ENCODE measurements at regions not wholly inside any gene's neighbourhood (a gene's known extent, or its start where the extent isn't known, plus 50 kb on each side); places are given as distances from the start of the nearest gene placed in this dataset.

DNA sequence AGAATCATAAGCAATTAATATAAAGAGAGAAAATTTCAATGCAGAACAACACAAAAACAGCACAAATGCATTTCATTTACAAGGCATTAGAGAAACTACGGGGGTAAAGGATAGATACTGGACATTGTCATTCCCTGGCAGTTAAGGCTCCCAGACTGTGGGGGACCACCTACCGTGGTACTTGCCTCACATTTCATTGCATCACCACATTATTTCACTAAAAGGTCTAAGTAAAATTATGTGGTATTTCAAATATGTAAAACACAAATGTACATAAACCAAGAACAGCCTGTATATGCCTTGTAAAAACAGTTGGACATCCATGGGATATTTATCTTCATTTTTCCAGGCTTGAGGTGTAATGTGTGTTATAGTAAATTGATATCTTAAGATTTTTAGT is 571.2 kb upstream of the ZNF462 start:
- H3K4ac ChIP-seq (ENCODE audit: low read depth, low read length), result no peak overlapping the region
- no peaks in the 10 kb centered on the region for H3K9me3 ChIP-seq (ENCODE audit: control insufficient read depth, low read depth, low read length)
- H3K56ac ChIP-seq (ENCODE audit: insufficient read length, low read depth, low read length), result no peak overlapping the region
- no peak overlapping the region for H3K14ac ChIP-seq (ENCODE audit: insufficient read depth, low read length)
- no peaks in the 10 kb centered on the region for H3K23me2 ChIP-seq (ENCODE audit: insufficient read length, low read depth, low read length, poor library complexity, severe bottlenecking)
- no peaks in the 10 kb centered on the region for H3K79me2 ChIP-seq (ENCODE audit: insufficient read depth, low read length)
- H4K8ac ChIP-seq (replicated peaks; ENCODE audit: insufficient read length, low read depth, low read length), result no peak overlapping the region
- no peak for DNase-seq
- no peaks in the 10 kb centered on the region for H3K79me1 ChIP-seq (ENCODE audit: insufficient read depth, low read depth, low read length, poor library complexity, severe bottlenecking)
- no peak overlapping the region for H3K27ac Mint-ChIP-seq
- H3K9me3 Mint-ChIP-seq, result no peaks in the 10 kb centered on the region
- no peak overlapping the region for H3K4me2 ChIP-seq (ENCODE audit: insufficient read depth, insufficient read length, low read length)
- no peak overlapping the region for H4K5ac ChIP-seq (ENCODE audit: insufficient read length, low read depth, low read length)
- H2BK120ac ChIP-seq (ENCODE audit: low read depth, low read length, poor library complexity, severe bottlenecking), result no peak overlapping the region
- H3K27ac ChIP-seq (ENCODE audit: insufficient read length, low read depth, low read length), result no peak overlapping the region
- H3K27me3 ChIP-seq (ENCODE audit: insufficient read depth, low read length), result no peaks in the 10 kb centered on the region
- no peak overlapping the region for H2AK5ac ChIP-seq (ENCODE audit: insufficient read length, low read length)
- H2BK15ac ChIP-seq (ENCODE audit: low read depth, low read length), result no peak overlapping the region
- TF ChIP-seq, protein P1, sequence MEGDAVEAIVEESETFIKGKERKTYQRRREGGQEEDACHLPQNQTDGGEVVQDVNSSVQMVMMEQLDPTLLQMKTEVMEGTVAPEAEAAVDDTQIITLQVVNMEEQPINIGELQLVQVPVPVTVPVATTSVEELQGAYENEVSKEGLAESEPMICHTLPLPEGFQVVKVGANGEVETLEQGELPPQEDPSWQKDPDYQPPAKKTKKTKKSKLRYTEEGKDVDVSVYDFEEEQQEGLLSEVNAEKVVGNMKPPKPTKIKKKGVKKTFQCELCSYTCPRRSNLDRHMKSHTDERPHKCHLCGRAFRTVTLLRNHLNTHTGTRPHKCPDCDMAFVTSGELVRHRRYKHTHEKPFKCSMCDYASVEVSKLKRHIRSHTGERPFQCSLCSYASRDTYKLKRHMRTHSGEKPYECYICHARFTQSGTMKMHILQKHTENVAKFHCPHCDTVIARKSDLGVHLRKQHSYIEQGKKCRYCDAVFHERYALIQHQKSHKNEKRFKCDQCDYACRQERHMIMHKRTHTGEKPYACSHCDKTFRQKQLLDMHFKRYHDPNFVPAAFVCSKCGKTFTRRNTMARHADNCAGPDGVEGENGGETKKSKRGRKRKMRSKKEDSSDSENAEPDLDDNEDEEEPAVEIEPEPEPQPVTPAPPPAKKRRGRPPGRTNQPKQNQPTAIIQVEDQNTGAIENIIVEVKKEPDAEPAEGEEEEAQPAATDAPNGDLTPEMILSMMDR (conservative IDR thresholded peaks at IDR 0.05), result no peak
- H2AFZ ChIP-seq (ENCODE audit: low read length), result no peak overlapping the region
- peaks cover 10 to 19% of the 10 kb centered on the region in 2 experiments for H3K4me1 Mint-ChIP-seq
- H4K20me1 ChIP-seq (ENCODE audit: control insufficient read depth, insufficient read depth, insufficient read length), result no peaks in the 10 kb centered on the region
- no peak overlapping the region for H3K9ac ChIP-seq (ENCODE audit: extremely low read depth, insufficient read length, low read length)
- H3K4me1 ChIP-seq (ENCODE audit: insufficient read depth, low read length), result no peaks in the 10 kb centered on the region
- no peak overlapping the region for H3K4me3 Mint-ChIP-seq
- H3K18ac ChIP-seq (ENCODE audit: insufficient read length, low read depth, low read length), result no peak overlapping the region
- no CpG with 5 or more reads among the region's 2 CpGs for WGBS (ENCODE audit: extremely low coverage, insufficient read length, low lambda C conversion rate)
- no peak overlapping the region for H2BK12ac ChIP-seq (ENCODE audit: insufficient read length, low read depth, low read length)
- no peak overlapping the region for H3T11ph ChIP-seq (ENCODE audit: low read length)
- H4K91ac ChIP-seq (ENCODE audit: insufficient read length, low read depth, low read length), result no peak overlapping the region
- no peak overlapping the region for H2BK20ac ChIP-seq (ENCODE audit: low read depth, low read length, poor library complexity, severe bottlenecking)
- no peaks in the 10 kb centered on the region for H3K27me3 Mint-ChIP-seq (ENCODE audit: low read depth)
- no peak overlapping the region for H3K23ac ChIP-seq (ENCODE audit: insufficient read length, low read depth, low read length)
- H2BK5ac ChIP-seq (ENCODE audit: insufficient read length, low read length), result no peak overlapping the region
- H3K36me3 Mint-ChIP-seq (ENCODE audit: insufficient read depth in 1 of 3, low read depth in 3 of 3), result no peaks in the 10 kb centered on the region

All from H9 (cell line).